ENCODE measurements at regions not wholly inside any gene's neighbourhood (a gene's known extent, or its start where the extent isn't known, plus 50 kb on each side); places are given as distances from the start of the nearest gene placed in this dataset.

DNA sequence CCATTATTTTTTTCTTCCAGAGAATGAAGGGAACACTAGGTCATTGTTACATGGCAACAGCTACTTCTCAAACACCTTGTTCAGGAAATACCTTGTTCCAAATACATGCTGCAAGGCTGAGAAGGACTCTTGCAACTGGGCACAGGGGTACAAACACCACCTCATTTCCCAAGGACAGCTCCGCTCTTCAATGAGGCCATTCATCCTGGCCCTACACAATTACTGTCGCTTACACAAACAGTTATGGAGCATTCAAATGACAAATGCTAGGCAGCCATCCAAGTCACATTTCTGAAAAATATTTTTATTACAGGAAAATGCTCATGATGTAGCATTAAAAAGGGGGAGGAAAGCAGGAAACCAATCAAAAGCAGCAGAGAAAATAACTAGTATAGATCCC lies 611.9 kb downstream of the DHX35 start:
- H3K36me3 ChIP-seq (ENCODE audit: control insufficient read depth in 2 of 2, insufficient read depth in 2 of 2, low read length in 2 of 2), result no peaks in the 10 kb centered on the region
- no peaks in the 10 kb centered on the region for H3K27me3 ChIP-seq (ENCODE audit: control insufficient read depth in 1 of 2, insufficient read depth in 2 of 2, low read length in 2 of 2)
- H3K4me1 ChIP-seq (ENCODE audit: control insufficient read depth, insufficient read depth, low read length), result no peaks in the 10 kb centered on the region
- no peak overlapping the region for H3K27ac ChIP-seq (ENCODE audit: low read length)
- H3K9me3 ChIP-seq (ENCODE audit: control insufficient read depth in 2 of 2, low read length in 2 of 2), result peaks cover 0 to 6% of the 10 kb centered on the region in 2 donors
- no peak overlapping the region for H3K4me3 ChIP-seq (ENCODE audit: low read length in 2 of 2)
- no peak overlapping the region for H3K9ac ChIP-seq (ENCODE audit: low read length in 2 of 2)

DNA sequence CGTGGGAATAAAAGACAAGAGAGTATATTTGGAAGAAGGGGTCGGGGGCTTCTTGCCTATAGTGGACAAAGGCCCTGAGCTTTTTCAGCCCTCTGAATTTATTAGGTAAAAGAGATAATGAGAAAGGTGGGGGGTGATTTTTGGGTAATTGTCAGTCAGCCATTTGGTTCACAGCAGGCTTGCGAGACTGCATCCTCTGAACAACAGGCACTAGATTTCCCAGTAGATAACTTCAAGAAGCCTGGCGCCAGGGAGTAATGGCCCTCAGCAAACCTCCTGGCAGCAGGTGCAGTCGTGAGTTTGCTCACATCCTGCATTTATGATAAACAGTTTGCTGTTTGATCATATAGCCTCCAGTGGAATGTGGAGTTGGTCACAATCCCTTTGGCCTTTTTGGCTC lies 609.0 kb downstream of the DHX35 start:
- Histone ChIP-seq H3K4me1 (ENCODE audit: control insufficient read depth, insufficient read depth, low read length) (no peaks in the 10 kb centered on the region), H3K36me3 (ENCODE audit: control insufficient read depth in 2 of 2, insufficient read depth in 2 of 2, low read length in 2 of 2) (no peaks in the 10 kb centered on the region), H3K9me3 (ENCODE audit: control insufficient read depth in 2 of 2, low read length in 2 of 2) (peaks cover 0 to 6% of the 10 kb centered on the region in 2 donors), H3K27me3 (ENCODE audit: control insufficient read depth in 1 of 2, insufficient read depth in 2 of 2, low read length in 2 of 2) (no peaks in the 10 kb centered on the region), H3K4me3 (ENCODE audit: low read length in 2 of 2) (no peak overlapping the region), H3K27ac (ENCODE audit: low read length) (no peak overlapping the region), H3K9ac (ENCODE audit: low read length in 2 of 2) (no peak overlapping the region)

DNA sequence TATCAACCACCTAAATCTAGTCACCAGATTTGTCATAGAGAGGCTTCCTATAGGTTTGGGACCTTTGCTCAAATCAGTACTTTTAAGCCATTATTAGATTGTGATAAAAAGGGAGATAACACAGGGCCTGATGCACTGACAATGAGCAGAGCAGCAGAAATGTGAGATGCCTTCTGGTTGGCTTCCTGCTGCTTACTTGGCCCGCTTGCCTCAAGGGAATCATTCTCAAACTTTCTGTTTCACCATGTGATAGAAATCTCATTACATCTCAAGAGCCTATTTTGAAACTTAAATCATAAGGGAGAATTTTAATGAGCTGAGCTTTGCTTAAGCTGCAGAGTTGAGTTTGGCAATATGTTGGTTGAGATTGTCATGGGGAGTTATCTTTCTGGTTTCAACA lies 606.0 kb downstream of the DHX35 start:
- no peaks in the 10 kb centered on the region for H3K36me3 ChIP-seq (ENCODE audit: control insufficient read depth in 2 of 2, insufficient read depth in 2 of 2, low read length in 2 of 2)
- no peak overlapping the region for H3K9ac ChIP-seq (ENCODE audit: low read length in 2 of 2)
- no peak overlapping the region for H3K27ac ChIP-seq (ENCODE audit: low read length)
- H3K4me1 ChIP-seq (ENCODE audit: control insufficient read depth, insufficient read depth, low read length), result no peaks in the 10 kb centered on the region
- no peaks in the 10 kb centered on the region for H3K9me3 ChIP-seq (ENCODE audit: control insufficient read depth in 2 of 2, low read length in 2 of 2)
- H3K4me3 ChIP-seq (ENCODE audit: low read length in 2 of 2), result no peak overlapping the region
- H3K27me3 ChIP-seq (ENCODE audit: control insufficient read depth in 1 of 2, insufficient read depth in 2 of 2, low read length in 2 of 2), result no peaks in the 10 kb centered on the region

DNA sequence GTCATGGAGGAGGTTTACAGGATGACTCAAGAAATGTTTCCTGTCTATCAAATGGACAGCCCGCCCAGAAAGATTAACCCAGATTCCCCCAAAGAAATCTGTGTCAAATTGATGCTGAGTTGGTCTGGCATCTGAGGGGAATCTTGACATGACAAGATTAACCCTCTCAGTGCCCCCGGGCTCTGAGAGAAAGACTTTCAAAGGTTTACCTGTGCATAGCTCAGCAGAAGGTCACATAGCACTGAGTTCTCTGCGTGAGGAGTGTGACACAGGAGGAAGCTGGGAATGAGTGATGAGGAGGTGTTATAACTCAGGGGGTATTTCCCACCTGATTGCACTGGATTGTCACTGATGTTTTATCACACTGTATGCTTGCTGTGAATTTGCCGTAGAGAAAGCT lies 601.2 kb downstream of the DHX35 start:
- H3K36me3 ChIP-seq (ENCODE audit: control insufficient read depth in 2 of 2, insufficient read depth in 2 of 2, low read length in 2 of 2), result no peaks in the 10 kb centered on the region
- H3K27ac ChIP-seq (ENCODE audit: low read length), result no peak overlapping the region
- H3K4me1 ChIP-seq (ENCODE audit: control insufficient read depth, insufficient read depth, low read length), result no peaks in the 10 kb centered on the region
- H3K27me3 ChIP-seq (ENCODE audit: control insufficient read depth in 1 of 2, insufficient read depth in 2 of 2, low read length in 2 of 2), result no peaks in the 10 kb centered on the region
- no peak overlapping the region for H3K9ac ChIP-seq (ENCODE audit: low read length in 2 of 2)
- H3K4me3 ChIP-seq (ENCODE audit: low read length in 2 of 2), result no peak overlapping the region
- no peaks in the 10 kb centered on the region for H3K9me3 ChIP-seq (ENCODE audit: control insufficient read depth in 2 of 2, low read length in 2 of 2)

DNA sequence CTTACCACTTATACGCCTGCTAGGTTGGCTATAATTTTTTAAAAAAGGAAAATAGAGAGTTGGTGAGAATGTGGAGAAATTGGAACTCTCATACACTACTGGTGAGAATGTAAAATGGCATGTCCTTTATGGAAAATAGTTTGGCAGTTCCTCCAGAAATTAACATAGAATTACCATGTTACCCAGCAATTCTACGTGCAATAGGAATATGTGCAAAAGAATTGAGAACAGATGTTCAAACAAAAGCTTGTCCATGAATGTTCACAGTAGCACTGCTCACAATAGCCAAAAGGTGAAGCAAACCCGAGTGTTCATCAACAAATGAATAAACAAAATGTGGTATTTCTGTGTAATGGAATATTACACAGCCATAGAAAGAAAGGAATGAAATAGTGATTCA lies 592.2 kb downstream of the DHX35 start:
- H3K9me3 ChIP-seq (ENCODE audit: control insufficient read depth in 2 of 2, low read length in 2 of 2), result no peaks in the 10 kb centered on the region
- no peak overlapping the region for H3K9ac ChIP-seq (ENCODE audit: low read length in 2 of 2)
- no peaks in the 10 kb centered on the region for H3K27me3 ChIP-seq (ENCODE audit: control insufficient read depth in 1 of 2, insufficient read depth in 2 of 2, low read length in 2 of 2)
- H3K27ac ChIP-seq (ENCODE audit: low read length), result no peak overlapping the region
- H3K4me3 ChIP-seq (ENCODE audit: low read length in 2 of 2), result no peak overlapping the region
- H3K36me3 ChIP-seq (ENCODE audit: control insufficient read depth in 2 of 2, insufficient read depth in 2 of 2, low read length in 2 of 2), result no peaks in the 10 kb centered on the region
- no peaks in the 10 kb centered on the region for H3K4me1 ChIP-seq (ENCODE audit: control insufficient read depth, insufficient read depth, low read length)

DNA sequence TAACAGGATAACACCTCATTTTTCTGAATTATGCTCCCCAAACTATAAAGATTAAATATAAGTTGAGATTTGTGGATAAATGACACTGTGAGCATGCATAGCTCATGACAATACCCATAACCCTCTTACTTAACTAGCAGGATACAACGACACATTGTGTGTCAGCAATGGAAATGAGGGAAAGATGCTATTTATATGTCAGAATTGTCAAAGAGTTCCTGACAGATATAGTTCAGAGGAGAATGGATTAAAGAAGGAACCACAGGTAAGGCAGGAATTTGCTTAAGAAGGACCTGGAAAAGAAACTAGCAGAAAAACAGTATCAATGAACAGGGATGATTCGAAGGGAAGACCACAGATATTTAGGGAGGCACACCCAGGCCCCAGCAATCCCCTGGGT lies 591.0 kb downstream of the DHX35 start:
- Histone ChIP-seq H3K4me3 (ENCODE audit: low read length in 2 of 2) (no peak overlapping the region), H3K9ac (ENCODE audit: low read length in 2 of 2) (no peak overlapping the region), H3K36me3 (ENCODE audit: control insufficient read depth in 2 of 2, insufficient read depth in 2 of 2, low read length in 2 of 2) (no peaks in the 10 kb centered on the region), H3K27ac (ENCODE audit: low read length) (no peak overlapping the region), H3K27me3 (ENCODE audit: control insufficient read depth in 1 of 2, insufficient read depth in 2 of 2, low read length in 2 of 2) (no peaks in the 10 kb centered on the region), H3K9me3 (ENCODE audit: control insufficient read depth in 2 of 2, low read length in 2 of 2) (no peaks in the 10 kb centered on the region), H3K4me1 (ENCODE audit: control insufficient read depth, insufficient read depth, low read length) (no peaks in the 10 kb centered on the region)

- no peaks in the 10 kb centered on the region for H3K4me1 ChIP-seq (ENCODE audit: control insufficient read depth, insufficient read depth, low read length)
- no peaks in the 10 kb centered on the region for H3K27me3 ChIP-seq (ENCODE audit: control insufficient read depth in 1 of 2, insufficient read depth in 2 of 2, low read length in 2 of 2)
- H3K36me3 ChIP-seq (ENCODE audit: control insufficient read depth in 2 of 2, insufficient read depth in 2 of 2, low read length in 2 of 2), result no peaks in the 10 kb centered on the region
- H3K9ac ChIP-seq (ENCODE audit: low read length in 2 of 2), result no peak overlapping the region
- H3K4me3 ChIP-seq (ENCODE audit: low read length in 2 of 2), result no peak overlapping the region
- H3K27ac ChIP-seq (ENCODE audit: low read length), result no peak overlapping the region
- no peaks in the 10 kb centered on the region for H3K9me3 ChIP-seq (ENCODE audit: control insufficient read depth in 2 of 2, low read length in 2 of 2)
These were observed 587.6 kb downstream of the DHX35 start for GRCh38 chr20:39549733-39550132.

DNA sequence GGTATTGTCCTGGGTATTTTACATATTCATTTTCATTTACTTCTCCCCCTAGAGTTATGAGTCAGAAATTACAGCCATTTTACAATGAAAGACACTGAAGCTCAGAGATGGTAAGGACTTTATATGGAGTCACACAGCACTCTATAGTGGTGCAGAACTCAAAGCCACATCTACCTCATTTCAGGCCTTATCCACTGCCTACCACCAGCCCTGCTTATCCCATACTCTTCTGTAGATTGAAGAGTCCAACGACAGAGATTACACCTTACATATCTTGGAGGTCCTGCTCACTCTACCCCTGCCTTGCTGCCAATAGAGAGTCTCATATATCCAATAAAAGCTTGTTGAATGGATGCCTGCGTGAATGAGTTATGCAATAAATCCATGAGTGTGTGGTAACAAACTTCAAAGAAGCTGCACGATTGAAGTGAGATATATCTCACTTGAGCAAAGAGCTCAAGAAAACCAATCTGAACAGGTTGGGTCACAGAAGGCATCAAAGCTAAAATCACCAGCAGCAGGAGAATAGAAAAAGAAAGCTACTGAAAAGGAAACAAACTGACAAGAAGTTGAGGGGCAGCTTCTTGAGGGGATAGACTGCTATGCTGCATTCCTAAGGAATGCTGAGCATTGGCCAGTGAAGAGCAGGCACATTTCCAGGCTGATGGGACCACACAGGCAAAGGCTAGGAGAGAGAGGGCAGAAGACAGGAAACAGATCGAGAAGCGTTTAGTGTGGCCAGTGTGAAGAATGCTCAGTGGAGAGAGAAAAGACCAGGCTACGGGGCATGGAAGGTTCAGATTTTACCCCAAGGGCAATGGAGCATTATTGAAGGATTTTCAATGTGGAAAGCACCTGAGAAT lies 585.6 kb downstream of the DHX35 start:
- H3K9me3 ChIP-seq (ENCODE audit: control insufficient read depth in 2 of 2, low read length in 2 of 2), result no peaks in the 10 kb centered on the region
- no peaks in the 10 kb centered on the region for H3K36me3 ChIP-seq (ENCODE audit: control insufficient read depth in 2 of 2, insufficient read depth in 2 of 2, low read length in 2 of 2)
- H3K27ac ChIP-seq (ENCODE audit: low read length), result no peak overlapping the region
- H3K9ac ChIP-seq (ENCODE audit: low read length in 2 of 2), result no peak overlapping the region
- H3K4me3 ChIP-seq (ENCODE audit: low read length in 2 of 2), result no peak overlapping the region
- H3K27me3 ChIP-seq (ENCODE audit: control insufficient read depth in 1 of 2, insufficient read depth in 2 of 2, low read length in 2 of 2), result no peaks in the 10 kb centered on the region
- no peaks in the 10 kb centered on the region for H3K4me1 ChIP-seq (ENCODE audit: control insufficient read depth, insufficient read depth, low read length)

DNA sequence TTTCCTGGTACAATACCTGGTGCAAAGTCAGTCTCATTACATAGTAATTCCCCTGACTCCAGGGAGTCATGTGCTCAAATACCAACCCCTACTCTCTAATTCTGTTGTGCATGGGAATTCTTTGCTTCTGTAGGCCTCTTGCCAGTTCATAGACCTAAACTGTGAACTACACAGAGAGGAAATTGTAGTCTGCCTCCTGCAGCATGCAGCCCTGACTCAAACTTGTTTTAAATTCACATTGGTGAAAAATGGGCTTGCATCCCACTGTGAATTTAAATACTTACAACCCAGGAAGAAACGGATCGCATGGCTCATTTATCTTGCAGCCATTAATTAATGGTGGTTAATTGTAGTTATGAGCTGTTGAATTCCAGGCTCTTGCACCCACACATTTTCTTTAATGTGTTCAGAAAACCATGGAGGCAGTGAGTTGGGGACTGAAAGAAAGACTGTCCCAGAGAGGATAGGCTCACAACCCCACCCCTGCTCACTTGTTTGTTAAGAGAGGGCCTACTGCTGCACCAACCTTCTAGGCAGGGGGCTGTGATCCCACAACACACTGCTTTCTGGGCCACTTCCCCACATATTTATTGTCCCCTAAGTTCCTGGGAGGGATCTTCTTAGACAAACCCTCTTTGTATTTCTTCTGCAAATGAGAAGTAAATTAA lies 579.1 kb downstream of the DHX35 start:
- Histone ChIP-seq H3K9ac (ENCODE audit: low read length in 2 of 2) (no peak overlapping the region), H3K9me3 (ENCODE audit: control insufficient read depth in 2 of 2, low read length in 2 of 2) (no peaks in the 10 kb centered on the region), H3K4me3 (ENCODE audit: low read length in 2 of 2) (no peak overlapping the region), H3K27ac (ENCODE audit: low read length) (no peak overlapping the region), H3K4me1 (ENCODE audit: control insufficient read depth, insufficient read depth, low read length) (no peaks in the 10 kb centered on the region), H3K36me3 (ENCODE audit: control insufficient read depth in 2 of 2, insufficient read depth in 2 of 2, low read length in 2 of 2) (no peaks in the 10 kb centered on the region), H3K27me3 (ENCODE audit: control insufficient read depth in 1 of 2, insufficient read depth in 2 of 2, low read length in 2 of 2) (no peaks in the 10 kb centered on the region)

GRCh38 chr20:39538317-39538716 lies 576.2 kb downstream of the DHX35 start:
- Histone ChIP-seq H3K36me3 (ENCODE audit: control insufficient read depth in 2 of 2, insufficient read depth in 2 of 2, low read length in 2 of 2) (no peaks in the 10 kb centered on the region), H3K9me3 (ENCODE audit: control insufficient read depth in 2 of 2, low read length in 2 of 2) (no peaks in the 10 kb centered on the region), H3K9ac (ENCODE audit: low read length in 2 of 2) (no peak overlapping the region), H3K27me3 (ENCODE audit: control insufficient read depth in 1 of 2, insufficient read depth in 2 of 2, low read length in 2 of 2) (no peaks in the 10 kb centered on the region), H3K27ac (ENCODE audit: low read length) (no peak overlapping the region), H3K4me1 (ENCODE audit: control insufficient read depth, insufficient read depth, low read length) (no peaks in the 10 kb centered on the region), H3K4me3 (ENCODE audit: low read length in 2 of 2) (no peak overlapping the region)

DNA sequence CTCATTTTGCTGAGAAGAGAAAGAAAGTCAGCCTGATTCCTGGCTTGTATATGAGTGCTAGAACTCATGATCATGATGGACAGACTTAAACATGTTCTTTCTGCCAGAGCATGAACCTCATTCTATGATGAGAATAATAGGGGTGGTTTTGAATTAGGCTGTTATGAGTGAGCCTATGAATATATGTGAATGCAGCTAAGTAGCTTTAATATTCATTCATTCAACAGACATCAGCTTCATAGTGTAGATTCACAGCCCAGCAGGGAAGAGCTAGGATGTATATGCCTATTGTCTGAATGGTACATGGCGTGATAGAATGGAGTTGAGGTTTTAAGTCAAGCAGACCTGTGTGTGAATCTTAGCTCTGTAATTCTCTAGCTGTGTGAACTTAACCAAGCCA lies 573.2 kb downstream of the DHX35 start:
- no peak overlapping the region for H3K9ac ChIP-seq (ENCODE audit: low read length in 2 of 2)
- no peak overlapping the region for H3K4me3 ChIP-seq (ENCODE audit: low read length in 2 of 2)
- H3K27ac ChIP-seq (ENCODE audit: low read length), result no peak overlapping the region
- no peaks in the 10 kb centered on the region for H3K4me1 ChIP-seq (ENCODE audit: control insufficient read depth, insufficient read depth, low read length)
- H3K27me3 ChIP-seq (ENCODE audit: control insufficient read depth in 1 of 2, insufficient read depth in 2 of 2, low read length in 2 of 2), result no peaks in the 10 kb centered on the region
- H3K36me3 ChIP-seq (ENCODE audit: control insufficient read depth in 2 of 2, insufficient read depth in 2 of 2, low read length in 2 of 2), result no peaks in the 10 kb centered on the region
- H3K9me3 ChIP-seq (ENCODE audit: control insufficient read depth in 2 of 2, low read length in 2 of 2), result no peaks in the 10 kb centered on the region
